IPS DF 19.7 (cell line): ENCODE measurements at regions not wholly inside any gene's neighbourhood (a gene's known extent, or its start where the extent isn't known, plus 50 kb on each side); places are given as distances from the start of the nearest gene placed in this dataset.
"Not testable (repeated sequence)": the region's sequence is repeated elsewhere in the genome, so short reads cannot be mapped to it uniquely, and the experiment has no call there.

Experiments
- DNase-seq: peaks from one replicate; pipeline ENCODE4 v3.0.0-alpha.2; 2013; ENCODE audit warnings: low read depth, low spot score

DNA sequence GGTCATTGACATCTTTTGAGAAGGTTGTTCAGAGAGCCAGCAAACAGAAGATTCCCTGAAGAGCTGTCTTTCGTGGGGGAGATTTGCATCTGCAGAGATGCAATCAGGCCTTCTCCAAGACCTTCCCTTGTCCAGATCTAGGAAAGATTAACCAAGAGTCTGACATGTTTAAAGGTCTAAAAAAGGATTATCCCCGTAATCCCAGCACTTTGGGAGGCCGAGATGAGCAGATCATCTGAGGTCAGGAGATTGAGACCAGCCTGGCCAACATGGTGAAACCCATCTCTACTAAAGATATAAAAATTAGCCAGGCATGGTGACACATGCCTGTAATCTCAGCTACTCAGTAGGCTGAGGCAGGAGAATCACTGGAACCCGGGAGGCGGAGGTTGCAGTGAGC, 169.6 kb upstream of the IRF2BP2 start:
- not testable (repeated sequence) for DNase-seq

DNA sequence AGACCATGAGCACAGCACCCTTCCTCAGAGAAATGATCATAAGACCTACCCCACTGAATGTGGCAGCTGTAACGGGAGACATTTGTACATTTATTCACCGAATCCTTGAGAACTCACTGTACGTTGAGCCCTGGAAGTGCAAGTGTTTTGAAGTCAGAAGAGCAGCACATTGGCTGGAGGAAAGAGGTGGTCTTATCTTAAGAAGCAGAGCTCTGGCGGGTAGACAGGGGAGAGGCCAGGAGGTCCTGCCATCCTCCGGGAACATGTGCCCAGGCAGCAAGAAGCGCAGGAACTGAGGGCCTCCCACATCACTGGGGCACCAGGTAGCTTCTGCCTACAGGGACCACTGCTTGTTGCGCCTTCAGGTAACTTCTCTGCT, 169.2 kb upstream of the IRF2BP2 start:
- no peak for DNase-seq

DNA sequence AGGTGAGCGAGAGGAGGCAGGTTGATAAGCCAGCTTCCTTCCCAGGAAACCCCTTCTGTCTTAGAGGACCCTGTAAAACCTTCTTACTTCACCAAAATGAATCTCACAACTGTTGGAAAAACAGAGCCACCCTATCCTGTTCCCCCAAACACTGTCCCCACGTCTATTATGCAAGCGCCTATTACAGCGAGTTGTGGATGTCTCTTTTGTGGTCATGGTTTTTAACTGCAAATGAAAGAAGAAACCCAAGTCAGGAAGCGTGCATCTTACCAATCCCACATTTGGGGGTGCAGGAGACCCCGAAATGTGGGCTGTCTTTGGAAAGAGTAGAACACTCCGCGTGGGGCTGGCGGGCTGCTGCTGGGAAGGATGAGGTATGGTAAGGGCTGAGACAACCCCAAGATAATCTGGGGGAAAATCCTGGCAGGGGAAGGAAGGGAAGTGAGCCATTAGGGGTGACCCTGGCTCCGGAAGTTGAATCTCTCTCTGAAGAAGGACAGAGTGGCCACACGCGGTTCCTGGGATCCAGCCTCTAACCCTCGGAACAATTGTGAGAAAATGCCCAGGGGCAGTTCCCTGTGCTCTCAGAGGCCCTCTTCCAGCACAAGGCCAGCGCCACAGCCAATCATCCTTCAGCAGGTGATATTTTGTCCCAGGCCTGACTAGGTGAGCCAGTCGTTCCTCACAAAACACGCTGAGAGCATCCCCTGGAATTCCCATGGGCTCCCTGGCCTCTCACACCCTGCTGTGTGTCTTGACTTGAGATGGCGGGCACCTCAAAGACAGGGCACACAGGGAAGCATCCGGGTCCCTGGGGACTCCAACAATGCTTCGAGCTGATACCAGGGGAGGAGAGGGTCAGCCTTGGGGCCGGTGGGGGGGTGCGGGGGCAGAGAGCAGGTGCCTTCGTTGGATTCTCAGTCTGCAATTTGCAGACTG, 168.5 kb upstream of the IRF2BP2 start:
- no peak for DNase-seq

GRCh38 chr1:234777856-234778220, 167.9 kb upstream of the IRF2BP2 start:
- DNase-seq: no peak

GRCh38 chr1:234776876-234777855, 167.2 kb upstream of the IRF2BP2 start:
- DNase-seq: no peak

DNA sequence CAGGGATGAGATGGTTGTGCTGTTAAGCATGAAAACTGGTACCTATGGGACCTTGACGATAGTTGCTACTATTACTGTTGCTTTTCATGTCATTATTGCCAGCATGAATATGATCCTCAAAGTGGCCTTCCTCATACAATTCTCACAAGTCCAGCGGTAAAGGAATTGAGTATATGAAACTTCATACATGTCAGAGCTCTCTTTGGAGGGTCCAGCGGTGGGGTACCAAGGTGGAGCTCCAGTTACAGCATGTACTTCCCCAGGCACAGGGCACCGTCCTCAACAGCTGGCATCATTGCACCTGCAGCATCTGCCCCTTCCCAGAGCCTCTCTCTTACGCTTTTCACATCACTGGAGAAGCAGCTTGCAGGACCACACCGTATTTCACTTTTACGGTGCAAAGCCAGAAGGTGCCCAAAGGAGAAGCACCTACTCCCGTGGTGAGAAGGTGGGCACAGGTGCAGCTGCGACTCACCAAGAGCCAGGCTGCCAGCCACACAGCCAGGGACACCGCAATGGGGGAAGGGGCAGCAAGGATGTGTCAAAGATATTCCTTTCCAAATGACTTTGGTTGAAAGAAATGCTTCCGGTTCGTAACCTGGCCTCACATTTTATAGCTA, 166.4 kb upstream of the IRF2BP2 start:
- DNase-seq: no peak

- DNase-seq: no peak
Observed at GRCh38 chr1:234775477-234776246, 165.7 kb upstream of the IRF2BP2 start.

- DNase-seq: no peak
Observed at GRCh38 chr1:234774971-234775370, 165.0 kb upstream of the IRF2BP2 start.

- no peak for DNase-seq
Observed at GRCh38 chr1:234773936-234774677, 164.1 kb upstream of the IRF2BP2 start.

- DNase-seq: peak; percentile 63
Observed at GRCh38 chr1:234772345-234773147, 162.6 kb upstream of the IRF2BP2 start.

DNA sequence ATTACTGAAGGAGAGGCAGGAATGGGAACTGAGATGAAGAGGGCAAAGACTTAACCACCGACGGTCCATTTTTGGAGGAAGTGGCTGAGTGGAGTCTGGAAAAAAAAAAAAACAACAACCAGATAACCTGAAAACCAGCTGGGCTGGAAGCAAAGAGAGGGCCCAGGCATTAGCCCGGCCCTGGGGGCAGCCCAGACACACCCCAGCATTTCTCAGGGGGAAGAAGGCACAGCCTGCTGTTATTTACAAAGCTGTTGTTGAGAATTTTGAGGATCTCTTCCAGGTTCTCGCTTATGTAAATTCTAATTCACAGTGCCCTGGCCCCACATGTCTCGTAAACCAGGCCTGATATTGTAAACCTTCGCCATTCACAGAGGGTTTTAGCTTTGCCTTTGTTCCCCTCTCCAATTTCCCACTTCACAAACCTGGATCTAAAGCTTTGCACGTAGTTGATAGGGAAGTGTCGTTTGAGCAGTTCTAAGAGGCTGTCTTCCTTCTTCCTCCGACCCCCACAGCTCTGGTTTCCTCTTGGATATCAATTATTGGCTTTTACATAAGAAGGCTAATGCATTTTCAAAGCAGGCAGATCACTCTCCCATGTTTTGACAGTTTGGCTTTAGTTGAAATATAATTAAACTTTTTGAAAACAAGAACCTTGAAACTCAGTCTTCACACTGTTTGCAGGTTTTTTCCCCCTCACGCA, 161.8 kb upstream of the IRF2BP2 start:
- no peak for DNase-seq

GRCh38 chr1:234770924-234771540, 161.1 kb upstream of the IRF2BP2 start:
- no peak for DNase-seq

- no peak for DNase-seq
Observed at GRCh38 chr1:234769986-234770795, 160.2 kb upstream of the IRF2BP2 start.

DNA sequence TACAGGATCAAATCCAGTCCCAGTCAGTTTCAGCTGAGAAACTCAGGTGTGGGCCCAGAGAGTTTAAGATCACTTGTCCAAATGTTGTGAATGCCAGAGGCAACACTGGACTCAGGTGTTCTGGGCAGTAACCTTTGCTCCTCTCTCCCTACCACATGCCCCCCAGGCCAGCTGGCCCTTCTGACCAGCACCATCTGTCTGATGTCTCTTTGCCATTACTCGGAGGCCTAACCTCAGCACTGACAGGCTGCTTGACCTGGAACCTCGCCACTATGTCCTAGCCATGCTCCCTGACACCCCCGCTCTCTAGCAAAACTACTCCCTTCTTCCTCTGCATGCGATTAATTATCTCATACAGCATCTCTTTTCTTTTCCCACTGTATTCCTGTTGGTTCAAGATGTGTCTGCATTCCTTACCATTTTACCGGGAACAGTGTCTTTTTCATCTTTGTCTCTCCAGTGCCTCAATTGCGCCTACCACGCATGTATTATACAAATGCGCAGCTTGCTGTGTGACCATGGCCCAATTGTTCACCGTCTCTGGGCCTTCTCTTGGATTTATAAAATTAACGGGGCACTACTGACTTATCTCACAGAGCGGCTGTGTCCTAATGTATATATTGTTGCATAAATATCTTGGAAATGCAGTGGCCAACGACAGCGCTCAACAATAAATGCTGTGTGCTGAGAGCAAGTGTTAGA, 159.5 kb upstream of the IRF2BP2 start:
- no peak for DNase-seq

DNA sequence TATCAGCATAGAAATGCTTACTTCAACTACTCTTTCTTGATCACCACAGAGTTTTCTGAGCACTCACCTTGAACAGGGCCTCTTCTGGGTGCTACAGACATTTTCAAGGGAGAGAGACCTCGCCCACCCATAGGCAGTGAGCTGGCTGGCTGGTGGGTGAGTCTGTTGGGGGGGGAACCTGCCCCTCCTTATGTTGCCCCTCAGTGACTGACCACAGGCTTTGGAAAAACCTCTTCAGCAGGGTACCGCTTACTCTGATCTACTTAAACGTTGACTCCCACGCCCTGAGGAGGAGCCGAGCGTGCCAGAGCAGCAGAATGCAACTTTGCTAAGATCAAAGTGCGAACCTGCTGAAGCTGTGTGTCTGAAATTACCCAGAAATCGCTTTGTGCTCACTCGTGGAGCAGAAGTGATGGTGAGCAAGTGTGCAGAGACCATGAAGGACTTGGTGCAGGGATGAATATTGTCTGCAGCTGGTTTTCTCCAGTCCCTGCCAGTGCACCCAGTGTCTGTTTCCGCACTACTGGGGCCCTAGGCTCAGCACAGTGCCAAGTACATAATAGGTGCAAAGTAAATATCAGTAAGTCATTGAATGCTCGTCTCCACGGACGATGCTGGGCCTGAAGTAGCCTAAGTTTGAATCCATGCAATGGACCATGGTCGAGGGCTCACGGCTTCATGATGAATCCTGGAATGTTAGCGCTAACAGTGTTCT, 158.7 kb upstream of the IRF2BP2 start:
- no peak for DNase-seq

DNA sequence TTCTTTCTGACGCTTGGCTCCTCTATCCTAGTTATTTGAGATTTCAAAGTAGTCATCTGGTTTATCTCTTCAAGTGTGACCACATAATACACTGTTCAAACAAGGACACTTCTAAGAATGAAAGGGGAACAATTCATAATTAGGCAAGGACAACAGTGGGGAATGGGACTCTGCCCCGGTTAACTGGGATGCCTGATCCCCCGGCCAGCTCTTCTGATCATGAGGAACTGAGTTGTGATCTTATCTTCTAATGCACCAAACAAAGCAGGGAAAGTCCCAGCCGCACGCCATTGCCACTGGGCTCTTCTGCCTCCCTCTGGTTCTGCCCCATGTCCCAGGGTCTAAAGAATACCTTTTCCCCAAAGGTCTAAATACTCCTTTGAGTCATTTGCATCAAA, 158.2 kb upstream of the IRF2BP2 start:
- DNase-seq: no peak
